ENCODE measurements at regions not wholly inside any gene's neighbourhood (a gene's known extent, or its start where the extent isn't known, plus 50 kb on each side); places are given as distances from the start of the nearest gene placed in this dataset.
"Not testable (repeated sequence)": the region's sequence is repeated elsewhere in the genome, so short reads cannot be mapped to it uniquely, and the experiment has no call there.

- no peak for DNase-seq (ENCODE audit: low read depth in 4 of 4, low spot score in 2 of 4)
Observed at GRCh38 chr13:44815623-44816022, 173.6 kb downstream of the NUFIP1 start.

GRCh38 chr13:44814836-44815235 is 174.4 kb downstream of the NUFIP1 start:
- no peak for DNase-seq (ENCODE audit: low read depth in 4 of 4, low spot score in 2 of 4)

GRCh38 chr13:44814161-44814560 is 175.1 kb downstream of the NUFIP1 start:
- no peak for DNase-seq (ENCODE audit: low read depth in 4 of 4, low spot score in 2 of 4)

GRCh38 chr13:44812818-44813217 is 176.5 kb downstream of the NUFIP1 start:
- no peak for DNase-seq (ENCODE audit: low read depth in 4 of 4, low spot score in 2 of 4)

- no peak for DNase-seq (ENCODE audit: low read depth in 4 of 4, low spot score in 2 of 4)
Observed at GRCh38 chr13:44810061-44810840, 179.0 kb downstream of the NUFIP1 start.

GRCh38 chr13:44809190-44809589 is 180.1 kb downstream of the NUFIP1 start:
- DNase-seq (ENCODE audit: low read depth in 4 of 4, low spot score in 2 of 4), result no peak

- no peak for DNase-seq (ENCODE audit: low read depth in 4 of 4, low spot score in 2 of 4)
Observed at GRCh38 chr13:44808185-44808584, 181.1 kb downstream of the NUFIP1 start.

- DNase-seq (ENCODE audit: low read depth in 4 of 4, low spot score in 2 of 4), result no peak
Observed at GRCh38 chr13:44807449-44808034, 181.7 kb downstream of the NUFIP1 start.

GRCh38 chr13:44806826-44807225 is 182.4 kb downstream of the NUFIP1 start:
- DNase-seq (ENCODE audit: low read depth in 4 of 4, low spot score in 2 of 4), result no peak

- DNase-seq (ENCODE audit: low read depth in 4 of 4, low spot score in 2 of 4), result no peak
Observed at GRCh38 chr13:44805585-44805984, 183.7 kb downstream of the NUFIP1 start.

GRCh38 chr13:44803390-44803789 is 185.9 kb downstream of the NUFIP1 start:
- no peak for DNase-seq (ENCODE audit: low read depth in 4 of 4, low spot score in 2 of 4)

GRCh38 chr13:44802491-44802890 is 186.8 kb downstream of the NUFIP1 start:
- no peak for DNase-seq (ENCODE audit: low read depth in 4 of 4, low spot score in 2 of 4)

GRCh38 chr13:44801990-44802389 is 187.3 kb downstream of the NUFIP1 start:
- no peak for DNase-seq (ENCODE audit: low read depth in 4 of 4, low spot score in 2 of 4)

GRCh38 chr13:44800626-44801025 is 188.6 kb downstream of the NUFIP1 start:
- no peak for DNase-seq (ENCODE audit: low read depth in 4 of 4, low spot score in 2 of 4)

GRCh38 chr13:44797685-44798084 is 191.6 kb downstream of the NUFIP1 start:
- no peak for DNase-seq (ENCODE audit: low read depth in 4 of 4, low spot score in 2 of 4)

- DNase-seq (ENCODE audit: low read depth in 4 of 4, low spot score in 2 of 4), result no peak
Observed at GRCh38 chr13:44796597-44797490, 192.4 kb downstream of the NUFIP1 start.

GRCh38 chr13:44796039-44796438 is 193.2 kb downstream of the NUFIP1 start:
- not testable (repeated sequence) for DNase-seq (ENCODE audit: low read depth in 4 of 4, low spot score in 2 of 4)

- no peak for DNase-seq (ENCODE audit: low read depth in 4 of 4, low spot score in 2 of 4)
Observed at GRCh38 chr13:44795176-44795575, 194.1 kb downstream of the NUFIP1 start.

- DNase-seq (ENCODE audit: low read depth in 4 of 4, low spot score in 2 of 4), result no peak
Observed at GRCh38 chr13:44792096-44792495, 197.2 kb downstream of the NUFIP1 start.

- no peak for DNase-seq (ENCODE audit: low read depth in 4 of 4, low spot score in 2 of 4)
Observed at GRCh38 chr13:44790289-44790688, 199.0 kb downstream of the NUFIP1 start.

- no peak for DNase-seq (ENCODE audit: low read depth in 4 of 4, low spot score in 2 of 4)
Observed at GRCh38 chr13:44787617-44788016, 201.7 kb downstream of the NUFIP1 start.

All from left renal cortex interstitium (tissue), 4 donors.